ENCODE measurements at regions not wholly inside any gene's neighbourhood (a gene's known extent, or its start where the extent isn't known, plus 50 kb on each side); places are given as distances from the start of the nearest gene placed in this dataset.

GRCh38 chr9:18122171-18122570, 351.8 kb upstream of the ADAMTSL1 start:
- TF ChIP-seq CTCF (conservative IDR thresholded peaks at IDR 0.05; ENCODE audit: control insufficient read depth, insufficient read depth, low read depth, low read length): no peak
- H3K4me3 ChIP-seq (ENCODE audit: control insufficient read depth, low read depth, low read length): no peak overlapping the region
- peak; percentile 28 for DNase-seq (ENCODE audit: low read depth)

GRCh38 chr9:18124760-18125159, 349.2 kb upstream of the ADAMTSL1 start:
- no peak overlapping the region for H3K4me3 ChIP-seq (ENCODE audit: control insufficient read depth, low read depth, low read length)
- no peak for DNase-seq (ENCODE audit: low read depth)
- TF ChIP-seq CTCF (conservative IDR thresholded peaks at IDR 0.05; ENCODE audit: control insufficient read depth, insufficient read depth, low read depth, low read length): no peak

- no peak for DNase-seq (ENCODE audit: low read depth)
- no peak for TF ChIP-seq CTCF (conservative IDR thresholded peaks at IDR 0.05; ENCODE audit: control insufficient read depth, insufficient read depth, low read depth, low read length)
These were observed 347.0 kb upstream of the ADAMTSL1 start for GRCh38 chr9:18126831-18127498.

GRCh38 chr9:18127499-18127875, 346.5 kb upstream of the ADAMTSL1 start:
- no peak overlapping the region for H3K4me3 ChIP-seq (ENCODE audit: control insufficient read depth, low read depth, low read length)
- no peak for TF ChIP-seq CTCF (conservative IDR thresholded peaks at IDR 0.05; ENCODE audit: control insufficient read depth, insufficient read depth, low read depth, low read length)
- DNase-seq (ENCODE audit: low read depth): no peak

More at GRCh38 chr9:18126831-18127498, 347.0 kb upstream of the ADAMTSL1 start:
- H3K4me3 ChIP-seq (ENCODE audit: control insufficient read depth, low read depth, low read length): no peak overlapping the region

GRCh38 chr9:18129809-18130334, 344.1 kb upstream of the ADAMTSL1 start:
- H3K4me3 ChIP-seq (ENCODE audit: control insufficient read depth, low read depth, low read length): no peak overlapping the region
- DNase-seq (ENCODE audit: low read depth): no peak

GRCh38 chr9:18136354-18136994, 337.5 kb upstream of the ADAMTSL1 start:
- H3K4me3 ChIP-seq (ENCODE audit: control insufficient read depth, low read depth, low read length): no peak overlapping the region
- TF ChIP-seq CTCF (conservative IDR thresholded peaks at IDR 0.05; ENCODE audit: control insufficient read depth, insufficient read depth, low read depth, low read length): no peak
- no peak for DNase-seq (ENCODE audit: low read depth)

More at GRCh38 chr9:18129809-18130334, 344.1 kb upstream of the ADAMTSL1 start:
- no peak for TF ChIP-seq CTCF (conservative IDR thresholded peaks at IDR 0.05; ENCODE audit: control insufficient read depth, insufficient read depth, low read depth, low read length)
